Keratinocyte (primary cell): ENCODE measurements at regions not wholly inside any gene's neighbourhood (a gene's known extent, or its start where the extent isn't known, plus 50 kb on each side); places are given as distances from the start of the nearest gene placed in this dataset.
"Not testable (repeated sequence)": the region's sequence is repeated elsewhere in the genome, so short reads cannot be mapped to it uniquely, and the experiment has no call there.

Source experiments
- DNase-seq: peaks from one replicate; pipeline ENCODE4 v3.0.0-alpha.2; 2011; ENCODE audit warnings: low read depth, missing footprints, low spot score
- FAIRE-seq: peaks from 2 replicates; lab custom pipeline; 2011; peaks lifted over from hg19 to GRCh38; lab: Jason Lieb, UNC
- H2AFZ ChIP-seq: 2 replicates; pipeline ENCODE4 v1.6.0; 2012; ENCODE audit warnings: low read length, control low read depth, inconsistent platforms; ENCODE audit not compliant: control insufficient read depth
- H3K27ac ChIP-seq: 2 replicates; pipeline ENCODE4 v1.5.1; 2011; ENCODE audit warnings: low read length; ENCODE audit not compliant: control insufficient read depth, insufficient read depth
- H3K27me3 ChIP-seq: 3 replicates; pipeline ENCODE4 v1.6.0; 2011; ENCODE audit warnings: low read length; ENCODE audit not compliant: control insufficient read depth, insufficient read depth; ENCODE audit errors: extremely low read depth
- H3K36me3 ChIP-seq, 2 experiments: 2 replicates in 1 of 2; 3 replicates in 1 of 2; pipeline ENCODE4 v1.5.1; 2011; ENCODE audit warnings: low read length in 2 of 2, mild to moderate bottlenecking in 1 of 2; ENCODE audit not compliant: control insufficient read depth in 2 of 2, insufficient read depth in 2 of 2; ENCODE audit errors: extremely low read depth in 1 of 2
- H3K4me1 ChIP-seq: 3 replicates; pipeline ENCODE4 v1.5.1; 2011; ENCODE audit warnings: low read length; ENCODE audit not compliant: control insufficient read depth, insufficient read depth; ENCODE audit errors: extremely low read depth
- H3K4me2 ChIP-seq: 3 replicates; pipeline ENCODE4 v1.6.0; 2011; ENCODE audit warnings: low read depth, low read length; ENCODE audit not compliant: control insufficient read depth, insufficient read depth; ENCODE audit errors: extremely low read depth
- H3K4me3 ChIP-seq, 3 experiments: fragments of 200-600 bp in 1 of 3; sonication (generic) in 1 of 3; 2 replicates in 2 of 3; 3 replicates in 1 of 3; pipeline ENCODE4 v1.5.1; 2011 to 2016; ENCODE audit warnings: low read length in 3 of 3, mild to moderate bottlenecking in 3 of 3, control low read depth in 2 of 3, inconsistent platforms in 1 of 3, low read depth in 1 of 3, mixed read lengths in 1 of 3, mixed run types in 1 of 3, moderate library complexity in 1 of 3; ENCODE audit not compliant: control insufficient read depth in 2 of 3, insufficient read depth in 2 of 3; ENCODE audit errors: extremely low read depth in 1 of 3
- H3K79me2 ChIP-seq: 2 replicates; pipeline ENCODE4 v1.6.0; 2012; ENCODE audit warnings: low read length; ENCODE audit not compliant: control insufficient read depth, insufficient read depth
- H3K9ac ChIP-seq: 3 replicates; pipeline ENCODE4 v1.6.0; 2011; ENCODE audit warnings: low read length; ENCODE audit not compliant: control insufficient read depth, insufficient read depth; ENCODE audit errors: extremely low read depth
- H3K9me1 ChIP-seq: 3 replicates; pipeline ENCODE4 v1.6.0; 2011; ENCODE audit warnings: low read length; ENCODE audit not compliant: control insufficient read depth, insufficient read depth; ENCODE audit errors: extremely low read depth
- H3K9me3 ChIP-seq: 2 replicates; pipeline ENCODE4 v1.5.1; 2012; ENCODE audit warnings: low read depth, low read length; ENCODE audit not compliant: control insufficient read depth
- H4K20me1 ChIP-seq: 3 replicates; pipeline ENCODE4 v1.6.0; 2011; ENCODE audit warnings: low read length; ENCODE audit not compliant: control insufficient read depth, insufficient read depth; ENCODE audit errors: extremely low read depth
- EZH2 ChIP-seq: IDR thresholded peaks from one replicate; pipeline ENCODE4 v1.6.1; 2012; ENCODE audit warnings: inconsistent platforms, mild to moderate bottlenecking, low read length, moderate library complexity
- dilution Hi-C: fragments of 300-500 bp; cut with MboI; formaldehyde crosslinking; loops from one replicate; pipeline ENCODE4 v1.7.0; 2020; ENCODE audit warnings: low sequenced_read_pairs; ENCODE audit not compliant: extremely low pct_ligation_motif_present
- TF ChIP-seq, protein P1 (sequence below), 3 experiments: IDR thresholded peaks in 1 of 3; conservative IDR thresholded peaks in 1 of 3; optimal IDR thresholded peaks in 1 of 3; 2 replicates in 2 of 3; 3 replicates in 1 of 3; pipeline versions ENCODE3 to v1.5.1; 2011; ENCODE audit warnings: low read length in 3 of 3, mild to moderate bottlenecking in 3 of 3, moderate library complexity in 2 of 3, control low read depth in 1 of 3, inconsistent platforms in 1 of 3; ENCODE audit not compliant: insufficient read depth in 2 of 3; ENCODE audit errors: extremely low read depth in 1 of 3

DNA sequence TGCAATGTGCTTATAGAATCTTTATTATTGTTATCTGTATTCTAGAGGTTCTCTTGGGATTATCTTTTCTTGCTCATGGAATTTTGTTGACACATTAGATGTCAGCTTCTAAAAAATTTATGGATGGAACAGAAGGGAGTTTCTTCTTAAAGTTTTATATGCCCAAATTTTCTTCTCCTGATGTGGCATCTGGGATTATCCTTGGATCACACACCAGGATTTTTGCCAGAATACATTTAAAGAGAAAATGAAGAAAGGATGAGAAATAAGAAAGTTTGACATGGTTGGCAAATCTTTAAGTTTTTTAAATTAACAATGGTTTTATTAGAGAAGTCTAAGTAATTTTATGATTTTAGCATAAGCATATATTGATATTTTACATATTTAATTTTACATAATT is 706.7 kb upstream of the TMEFF2 start:
- Histone ChIP-seq H3K4me3 (no peak overlapping the region), H3K79me2 (no peaks in the 10 kb centered on the region), H3K9me1 (no peaks in the 10 kb centered on the region), H3K4me2 (no peak overlapping the region), H3K27ac (no peak overlapping the region), H2AFZ (no peak overlapping the region), H3K4me1 (no peaks in the 10 kb centered on the region), H3K9me3 (no peaks in the 10 kb centered on the region), H3K27me3 (no peaks in the 10 kb centered on the region), H4K20me1 (no peaks in the 10 kb centered on the region), H3K36me3 (no peaks in the 10 kb centered on the region), H3K9ac (no peak overlapping the region)
- DNase-seq: no peak
- FAIRE-seq: no peak
- TF ChIP-seq EZH2: no peak
- TF ChIP-seq, protein P1, sequence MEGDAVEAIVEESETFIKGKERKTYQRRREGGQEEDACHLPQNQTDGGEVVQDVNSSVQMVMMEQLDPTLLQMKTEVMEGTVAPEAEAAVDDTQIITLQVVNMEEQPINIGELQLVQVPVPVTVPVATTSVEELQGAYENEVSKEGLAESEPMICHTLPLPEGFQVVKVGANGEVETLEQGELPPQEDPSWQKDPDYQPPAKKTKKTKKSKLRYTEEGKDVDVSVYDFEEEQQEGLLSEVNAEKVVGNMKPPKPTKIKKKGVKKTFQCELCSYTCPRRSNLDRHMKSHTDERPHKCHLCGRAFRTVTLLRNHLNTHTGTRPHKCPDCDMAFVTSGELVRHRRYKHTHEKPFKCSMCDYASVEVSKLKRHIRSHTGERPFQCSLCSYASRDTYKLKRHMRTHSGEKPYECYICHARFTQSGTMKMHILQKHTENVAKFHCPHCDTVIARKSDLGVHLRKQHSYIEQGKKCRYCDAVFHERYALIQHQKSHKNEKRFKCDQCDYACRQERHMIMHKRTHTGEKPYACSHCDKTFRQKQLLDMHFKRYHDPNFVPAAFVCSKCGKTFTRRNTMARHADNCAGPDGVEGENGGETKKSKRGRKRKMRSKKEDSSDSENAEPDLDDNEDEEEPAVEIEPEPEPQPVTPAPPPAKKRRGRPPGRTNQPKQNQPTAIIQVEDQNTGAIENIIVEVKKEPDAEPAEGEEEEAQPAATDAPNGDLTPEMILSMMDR (optimal IDR thresholded peaks at IDR 0.05 in 1 of 3, IDR thresholded peaks at IDR 0.05 in 1 of 3, conservative IDR thresholded peaks at IDR 0.05 in 1 of 3; ENCODE audit: extremely low read depth in 1 of 3, insufficient read depth in 2 of 3, low read length in 3 of 3): no peak
- dilution Hi-C loops: no loop called here

DNA sequence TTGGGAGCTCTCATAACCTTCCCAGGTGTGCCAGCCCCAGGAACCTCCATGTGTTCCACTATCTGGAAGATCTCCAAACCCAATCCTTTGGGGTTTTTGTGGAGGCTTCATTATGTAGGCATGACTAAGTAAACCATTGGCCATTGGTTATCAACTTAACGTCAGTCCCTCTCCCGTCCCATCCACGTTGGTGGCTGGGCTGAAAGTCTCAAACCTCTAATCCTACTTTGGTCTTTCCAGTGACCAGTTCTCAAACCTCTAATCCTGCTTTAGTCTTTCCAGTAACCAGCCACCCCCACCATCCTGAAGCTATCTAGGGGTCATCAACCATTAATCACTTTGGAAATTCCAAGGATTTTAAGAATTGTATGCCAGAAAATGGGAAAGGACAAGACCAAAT is 704.7 kb upstream of the TMEFF2 start:
- no peaks in the 10 kb centered on the region for H3K36me3 ChIP-seq
- no peak overlapping the region for H3K27ac ChIP-seq
- DNase-seq: no peak
- no peak overlapping the region for H2AFZ ChIP-seq
- H3K79me2 ChIP-seq: no peaks in the 10 kb centered on the region
- dilution Hi-C loops: no loop called here
- no peak for FAIRE-seq
- H3K4me2 ChIP-seq: no peak overlapping the region
- no peak overlapping the region for H3K9ac ChIP-seq
- TF ChIP-seq EZH2: no peak
- TF ChIP-seq, protein P1 (optimal IDR thresholded peaks at IDR 0.05 in 1 of 3, IDR thresholded peaks at IDR 0.05 in 1 of 3, conservative IDR thresholded peaks at IDR 0.05 in 1 of 3; ENCODE audit: extremely low read depth in 1 of 3, insufficient read depth in 2 of 3, low read length in 3 of 3): no peak
- H3K4me1 ChIP-seq: no peaks in the 10 kb centered on the region
- H3K4me3 ChIP-seq: no peak overlapping the region
- H3K9me3 ChIP-seq: no peaks in the 10 kb centered on the region
- H4K20me1 ChIP-seq: no peaks in the 10 kb centered on the region
- H3K27me3 ChIP-seq: no peaks in the 10 kb centered on the region
- no peaks in the 10 kb centered on the region for H3K9me1 ChIP-seq

GRCh38 chr2:192893976-192894375 is 699.2 kb upstream of the TMEFF2 start:
- H3K27ac ChIP-seq, H3K36me3 ChIP-seq, FAIRE-seq, H3K9ac ChIP-seq, H3K4me3 ChIP-seq, H3K4me1 ChIP-seq, H3K9me1 ChIP-seq, H3K27me3 ChIP-seq, dilution Hi-C loops, H2AFZ ChIP-seq, H3K9me3 ChIP-seq, DNase-seq, H4K20me1 ChIP-seq, H3K4me2 ChIP-seq, H3K79me2 ChIP-seq: not testable (repeated sequence)
